CD4-positive, CD25-positive, alpha-beta regulatory T cell (primary cell): ENCODE measurements at regions not wholly inside any gene's neighbourhood (a gene's known extent, or its start where the extent isn't known, plus 50 kb on each side); places are given as distances from the start of the nearest gene placed in this dataset.

ENCODE experiments used
- ATAC-seq, 2 donors: fragments of 150-1000 bp; cut with Tn5 transposase; one replicate each; pipeline ENCODE4 v1.10.0; 2021; ENCODE audit warnings: low read depth in 2 of 2, moderate number of reproducible peaks in 2 of 2, moderate library complexity in 1 of 2
- DNase-seq, 3 donors: peaks; one replicate each; pipeline versions ENCODE4 v3.0.0 to v3.0.0-alpha.2; 2012 to 2022; ENCODE audit warnings: mixed read lengths in 1 of 3
- H3K27ac ChIP-seq: one replicate; pipeline ENCODE4 v1.7.0; 2013; ENCODE audit warnings: mild to moderate bottlenecking, low read length; ENCODE audit not compliant: insufficient read depth, poor library complexity, severe bottlenecking
- H3K27me3 ChIP-seq: one replicate; pipeline ENCODE4 v1.7.0; 2013; ENCODE audit warnings: low read length; ENCODE audit not compliant: control insufficient read depth, insufficient read depth
- H3K36me3 ChIP-seq: one replicate; pipeline ENCODE4 v1.7.0; 2013; ENCODE audit warnings: mild to moderate bottlenecking, low read length, moderate library complexity; ENCODE audit not compliant: control insufficient read depth, insufficient read depth
- H3K4me1 ChIP-seq: 2 replicates; pipeline ENCODE4 v1.7.0; 2013; ENCODE audit warnings: mild to moderate bottlenecking, low read length; ENCODE audit not compliant: insufficient read depth, control insufficient read depth, poor library complexity, severe bottlenecking
- H3K4me3 ChIP-seq: one replicate; pipeline ENCODE4 v1.7.0; 2013; ENCODE audit warnings: low read depth, mild to moderate bottlenecking, low read length, moderate library complexity
- H3K9me3 ChIP-seq, 2 experiments: 1 replicate in 1 of 2; 2 replicates in 1 of 2; pipeline ENCODE4 v1.7.0; 2013; ENCODE audit warnings: low read length in 2 of 2, mild to moderate bottlenecking in 1 of 2, moderate library complexity in 1 of 2; ENCODE audit not compliant: control insufficient read depth in 2 of 2
- H3K27ac Mint-ChIP-seq, 3 donors: one replicate each; pipeline ENCODE4 v1.8.0; 2020 to 2022; ENCODE audit warnings: mild to moderate bottlenecking in 3 of 3, mixed read lengths in 3 of 3, moderate library complexity in 2 of 3
- H3K27me3 Mint-ChIP-seq: one replicate; pipeline ENCODE4 v1.8.0; 2022; ENCODE audit warnings: mild to moderate bottlenecking, mixed read lengths
- H3K36me3 Mint-ChIP-seq: one replicate; pipeline ENCODE4 v1.8.0; 2020; ENCODE audit warnings: mixed read lengths
- H3K4me1 Mint-ChIP-seq, 4 donors: one replicate each; pipeline ENCODE4 v1.8.0; 2020 to 2022; ENCODE audit warnings: mixed read lengths in 4 of 4, mild to moderate bottlenecking in 1 of 4
- H3K4me3 Mint-ChIP-seq, 4 donors: one replicate each; pipeline ENCODE4 v1.8.0; 2020 to 2022; ENCODE audit warnings: mild to moderate bottlenecking in 4 of 4, mixed read lengths in 4 of 4, moderate library complexity in 3 of 4
- H3K9me3 Mint-ChIP-seq, 7 donors: one replicate each; pipeline ENCODE4 v1.8.0; 2020 to 2022; ENCODE audit warnings: mixed read lengths in 7 of 7, mild to moderate bottlenecking in 3 of 7, moderate library complexity in 2 of 7

DNA sequence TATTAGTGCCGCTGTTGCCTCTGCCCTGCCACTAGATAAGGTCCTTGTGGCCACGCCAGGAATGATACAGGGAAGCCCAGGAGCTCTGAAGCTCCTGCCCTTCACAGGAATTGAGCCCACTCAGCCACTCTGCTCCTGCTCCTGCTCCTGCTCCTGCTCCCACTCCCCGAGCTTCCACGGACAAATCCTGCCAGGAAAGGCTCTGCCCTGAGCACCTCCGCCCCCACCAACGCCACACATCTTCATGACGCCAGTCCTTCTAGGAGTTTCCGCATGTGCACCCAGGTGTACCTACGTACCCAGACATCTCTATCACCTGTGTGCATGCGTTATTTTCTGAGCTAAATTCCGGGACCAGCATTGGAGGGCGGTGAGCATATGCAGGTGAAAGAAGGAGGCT, 369.1 kb downstream of the C16orf95 start:
- no peak overlapping the region for H3K27ac Mint-ChIP-seq
- H3K9me3 Mint-ChIP-seq: peaks cover 0 to 1% (median 0%) of the 10 kb centered on the region in 7 donors
- no peak overlapping the region for H3K4me3 Mint-ChIP-seq
- ATAC-seq (no peak), DNase-seq (no peak)
- Histone ChIP-seq H3K27ac (no peak overlapping the region), H3K27me3 (no peaks in the 10 kb centered on the region), H3K9me3 (no peaks in the 10 kb centered on the region), H3K4me1 (no peaks in the 10 kb centered on the region), H3K4me3 (no peak overlapping the region), H3K36me3 (no peaks in the 10 kb centered on the region)
- no peaks in the 10 kb centered on the region for H3K36me3 Mint-ChIP-seq
- H3K4me1 Mint-ChIP-seq: no peaks in the 10 kb centered on the region
- no peaks in the 10 kb centered on the region for H3K27me3 Mint-ChIP-seq

DNA sequence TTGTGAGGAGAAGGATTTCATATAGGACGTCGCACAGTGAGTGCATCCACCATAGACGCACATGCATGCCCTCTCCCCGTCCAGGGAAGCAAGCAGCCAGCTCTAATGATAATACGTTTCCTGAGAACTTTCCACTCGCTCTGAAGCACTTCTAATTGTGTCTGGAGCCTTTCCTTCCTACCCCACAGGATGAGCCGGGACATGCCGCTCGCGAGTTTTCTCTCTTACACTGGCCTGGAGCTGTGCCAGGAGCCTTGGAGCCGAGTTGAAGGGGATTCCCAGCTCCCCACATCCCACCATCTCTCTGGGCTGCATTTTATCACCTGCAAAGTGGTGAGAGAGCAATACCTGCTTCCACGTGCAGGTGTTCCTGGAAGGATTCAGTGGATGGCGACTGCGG, 368.1 kb downstream of the C16orf95 start:
- Histone ChIP-seq H3K4me1 (no peaks in the 10 kb centered on the region), H3K27ac (no peak overlapping the region), H3K36me3 (no peaks in the 10 kb centered on the region), H3K4me3 (no peak overlapping the region), H3K27me3 (no peaks in the 10 kb centered on the region), H3K9me3 (no peaks in the 10 kb centered on the region)
- Mint-ChIP-seq H3K4me1 (no peaks in the 10 kb centered on the region), H3K4me3 (no peak overlapping the region), H3K9me3 (peaks cover 0 to 1% (median 0%) of the 10 kb centered on the region in 7 donors), H3K27me3 (no peaks in the 10 kb centered on the region), H3K27ac (no peak overlapping the region), H3K36me3 (no peaks in the 10 kb centered on the region)
- DNase-seq: no peak
- no peak for ATAC-seq

DNA sequence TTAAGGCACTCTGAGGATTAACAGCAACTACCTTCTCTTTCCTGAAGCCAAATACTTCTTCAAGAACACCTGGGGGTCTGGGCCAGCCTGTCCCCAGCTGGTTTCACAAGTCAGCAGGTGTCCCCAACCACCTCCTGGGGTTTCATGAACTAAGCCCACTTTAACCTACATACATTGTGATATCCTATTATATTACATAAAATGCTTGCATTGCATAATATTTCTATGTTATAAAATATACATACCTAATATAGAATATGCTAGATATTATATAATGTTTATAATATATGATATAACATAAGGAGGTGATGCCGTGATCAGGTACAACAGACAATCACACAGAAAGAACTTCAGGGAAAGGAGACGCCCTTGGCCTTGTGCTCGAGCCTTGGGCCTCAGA, 367.6 kb downstream of the C16orf95 start:
- Mint-ChIP-seq H3K9me3 (peaks cover 0 to 1% (median 0%) of the 10 kb centered on the region in 7 donors), H3K4me1 (no peaks in the 10 kb centered on the region), H3K4me3 (no peak overlapping the region), H3K27ac (no peak overlapping the region), H3K36me3 (no peaks in the 10 kb centered on the region), H3K27me3 (no peaks in the 10 kb centered on the region)
- no peaks in the 10 kb centered on the region for H3K27me3 ChIP-seq
- no peaks in the 10 kb centered on the region for H3K36me3 ChIP-seq
- no peaks in the 10 kb centered on the region for H3K4me1 ChIP-seq
- ATAC-seq (no peak), DNase-seq (no peak)
- no peak overlapping the region for H3K4me3 ChIP-seq
- no peaks in the 10 kb centered on the region for H3K9me3 ChIP-seq
- H3K27ac ChIP-seq: no peak overlapping the region

DNA sequence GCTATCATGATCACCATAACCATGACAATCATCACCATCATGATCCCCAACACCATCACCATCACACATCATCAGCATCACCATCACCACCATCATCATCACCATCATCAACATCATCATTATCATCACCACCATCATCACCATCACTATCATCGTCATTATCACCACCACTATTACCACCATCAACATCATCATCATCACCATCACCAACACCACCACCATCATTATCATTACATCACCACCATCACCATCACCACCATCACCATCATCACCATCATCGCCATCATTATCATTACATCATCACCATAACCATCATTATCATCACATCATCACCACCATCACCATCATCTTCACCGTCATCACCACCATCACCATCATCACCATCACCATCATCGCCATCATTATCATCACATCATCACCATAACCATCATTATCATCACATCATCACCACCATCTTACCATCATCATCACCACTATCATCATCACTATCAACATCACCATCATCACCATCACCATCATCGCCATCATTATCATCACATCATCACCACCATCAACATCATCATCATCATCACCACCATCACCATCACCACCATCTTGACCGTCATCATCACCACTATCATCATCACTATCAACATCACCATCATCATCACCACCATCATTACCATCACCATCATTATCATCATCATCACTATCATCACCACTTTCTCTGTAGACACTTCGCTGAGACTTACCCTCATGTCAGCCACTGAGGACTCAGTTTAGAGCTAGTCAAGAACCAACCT, 366.0 kb downstream of the C16orf95 start:
- no peaks in the 10 kb centered on the region for H3K27me3 Mint-ChIP-seq
- DNase-seq: no peak
- H3K4me1 Mint-ChIP-seq: peaks cover 0 to 2% (median 0%) of the 10 kb centered on the region in 4 donors
- H3K36me3 Mint-ChIP-seq: no peaks in the 10 kb centered on the region
- H3K4me3 Mint-ChIP-seq: no peak overlapping the region
- Histone ChIP-seq H3K27me3 (no peaks in the 10 kb centered on the region), H3K27ac (no peak overlapping the region), H3K4me3 (no peak overlapping the region), H3K4me1 (no peaks in the 10 kb centered on the region), H3K36me3 (no peaks in the 10 kb centered on the region), H3K9me3 (no peaks in the 10 kb centered on the region)
- ATAC-seq: no peak
- peaks cover 0 to 1% (median 0%) of the 10 kb centered on the region in 7 donors for H3K9me3 Mint-ChIP-seq
- no peak overlapping the region for H3K27ac Mint-ChIP-seq

DNA sequence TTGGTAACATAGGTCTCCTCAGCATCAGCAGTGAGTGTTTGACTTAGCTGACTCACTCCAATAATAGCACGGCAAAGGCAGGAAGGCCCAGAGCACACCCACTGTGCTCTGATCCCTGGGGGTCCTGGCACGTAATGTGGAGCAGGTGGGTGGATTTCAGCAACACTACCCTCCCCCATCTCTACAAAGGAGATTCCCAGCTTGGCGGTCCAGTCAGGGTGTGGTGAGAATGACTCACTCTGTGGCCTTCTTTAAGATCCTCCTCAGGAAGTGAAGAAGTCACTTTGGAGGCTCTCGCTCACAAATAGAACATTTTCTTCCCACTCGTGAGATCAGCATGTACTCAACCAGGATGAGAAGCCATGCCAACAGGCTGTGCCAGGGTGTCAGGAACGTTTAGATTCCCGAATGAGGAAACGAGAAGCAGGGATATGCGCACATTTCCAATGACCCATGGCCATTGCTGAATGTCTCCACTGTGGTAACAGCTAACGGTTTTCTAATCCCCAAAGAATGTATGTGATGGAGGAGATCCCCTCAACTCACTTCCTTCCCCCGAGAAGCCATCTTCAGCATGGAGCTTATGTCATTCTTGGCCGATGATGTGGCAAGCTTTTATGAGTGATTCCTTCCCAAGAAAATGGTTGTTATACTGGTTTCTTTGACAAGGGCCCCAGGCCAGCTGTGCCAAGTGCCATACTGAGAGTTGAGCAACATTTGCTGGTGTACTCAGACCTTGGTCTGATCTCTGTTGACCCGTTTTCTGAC, 365.2 kb downstream of the C16orf95 start:
- Mint-ChIP-seq H3K36me3 (no peaks in the 10 kb centered on the region), H3K27me3 (no peaks in the 10 kb centered on the region), H3K4me3 (no peak overlapping the region), H3K4me1 (peaks cover 0 to 5% (median 1%) of the 10 kb centered on the region in 4 donors), H3K9me3 (peaks cover 0 to 1% (median 0%) of the 10 kb centered on the region in 7 donors), H3K27ac (no peak overlapping the region)
- Histone ChIP-seq H3K9me3 (no peaks in the 10 kb centered on the region), H3K36me3 (no peaks in the 10 kb centered on the region), H3K27me3 (no peaks in the 10 kb centered on the region), H3K4me1 (no peaks in the 10 kb centered on the region), H3K4me3 (no peak overlapping the region), H3K27ac (no peak overlapping the region)
- DNase-seq: no peak
- no peak for ATAC-seq

DNA sequence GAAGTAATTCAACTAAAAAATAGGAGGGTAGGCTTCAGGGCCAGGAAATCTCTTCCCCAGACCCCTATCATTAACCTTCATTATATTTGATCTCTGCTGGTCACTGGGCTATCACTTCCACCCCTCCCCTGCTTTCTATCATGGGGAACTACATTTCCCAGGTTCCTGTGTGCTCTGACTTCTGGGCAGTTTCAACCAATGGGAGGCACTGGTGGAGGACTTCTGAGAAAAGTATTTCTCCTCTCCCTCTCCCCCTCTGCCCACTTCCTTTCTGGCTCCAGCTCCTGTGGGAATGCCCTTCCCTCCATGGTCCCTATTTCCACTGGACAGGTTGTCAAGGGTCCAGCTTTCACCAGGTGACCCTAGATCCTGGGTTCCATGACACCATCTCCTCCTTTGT, 364.4 kb downstream of the C16orf95 start:
- ATAC-seq (no peak), DNase-seq (no peak)
- Histone ChIP-seq H3K36me3 (no peaks in the 10 kb centered on the region), H3K4me3 (no peak overlapping the region), H3K4me1 (no peaks in the 10 kb centered on the region), H3K27ac (no peak overlapping the region), H3K9me3 (no peaks in the 10 kb centered on the region), H3K27me3 (no peaks in the 10 kb centered on the region)
- Mint-ChIP-seq H3K4me3 (no peak overlapping the region), H3K27ac (no peak overlapping the region), H3K27me3 (no peaks in the 10 kb centered on the region), H3K36me3 (no peaks in the 10 kb centered on the region), H3K4me1 (peaks cover 0 to 6% (median 1%) of the 10 kb centered on the region in 4 donors), H3K9me3 (peaks cover 0 to 1% (median 0%) of the 10 kb centered on the region in 7 donors)

DNA sequence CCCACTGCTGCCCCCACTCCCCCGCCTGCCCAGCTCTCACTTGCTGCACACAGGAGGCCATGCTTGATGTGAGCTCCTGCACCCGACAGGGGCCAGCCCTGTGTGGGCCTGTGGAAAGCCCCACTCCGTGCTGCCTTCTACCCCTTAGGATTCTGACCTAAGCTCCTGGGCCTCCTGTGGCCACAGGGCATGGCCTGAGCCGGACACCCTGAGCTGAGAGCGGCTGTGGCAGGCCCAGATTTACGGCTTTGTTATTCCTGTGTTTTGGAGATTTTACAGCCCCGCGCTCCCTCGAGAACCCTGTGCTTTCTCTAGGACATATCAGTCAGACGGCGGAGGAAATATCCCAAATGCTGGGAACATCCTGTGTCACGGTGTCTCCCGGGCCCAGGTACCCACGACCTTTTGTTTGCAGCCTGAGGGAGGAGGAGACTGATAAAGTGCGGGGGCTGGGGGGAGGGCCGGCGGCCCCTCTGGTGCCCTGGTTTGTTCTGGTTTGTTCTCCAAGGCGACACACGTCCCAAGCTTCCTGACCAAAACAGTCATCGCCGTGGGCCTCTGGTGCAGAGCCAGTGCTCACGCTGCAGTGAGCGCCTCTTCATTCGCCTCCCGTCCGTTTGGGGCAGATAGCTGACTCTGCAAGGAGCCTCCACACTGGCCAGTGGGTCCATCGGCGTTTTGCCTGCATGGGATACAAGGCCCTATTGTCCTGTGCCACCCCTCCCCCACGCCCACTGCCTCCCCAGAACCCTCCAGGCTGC, 363.4 kb downstream of the C16orf95 start:
- DNase-seq (no peak), ATAC-seq (no peak)
- H3K4me1 ChIP-seq: no peaks in the 10 kb centered on the region
- no peaks in the 10 kb centered on the region for H3K36me3 Mint-ChIP-seq
- no peak overlapping the region for H3K4me3 Mint-ChIP-seq
- H3K9me3 Mint-ChIP-seq: peaks cover 0 to 1% (median 0%) of the 10 kb centered on the region in 7 donors
- H3K9me3 ChIP-seq: no peaks in the 10 kb centered on the region
- no peaks in the 10 kb centered on the region for H3K36me3 ChIP-seq
- no peaks in the 10 kb centered on the region for H3K27me3 ChIP-seq
- no peaks in the 10 kb centered on the region for H3K27me3 Mint-ChIP-seq
- H3K27ac ChIP-seq: no peak overlapping the region
- H3K4me1 Mint-ChIP-seq: peaks cover 0 to 6% (median 1%) of the 10 kb centered on the region in 4 donors
- no peak overlapping the region for H3K4me3 ChIP-seq
- H3K27ac Mint-ChIP-seq: no peak overlapping the region
